Spleen (tissue), 11 donors: ENCODE measurements at regions not wholly inside any gene's neighbourhood (a gene's known extent, or its start where the extent isn't known, plus 50 kb on each side); places are given as distances from the start of the nearest gene placed in this dataset.

ENCODE experiments used
- DNase-seq: peaks from one replicate; pipeline ENCODE4 v3.0.0-alpha.2; 2020
- H3K27ac ChIP-seq, 8 donors: fragments of 200-600 bp; sonication (generic) in 7 of 8; 1 replicate in 4 of 8; 2 replicates in 4 of 8; pipeline versions ENCODE4 v1.5.0 to v1.8.0; 2016 to 2021; ENCODE audit warnings: inconsistent platforms in 4 of 8, mild to moderate bottlenecking in 4 of 8, moderate library complexity in 1 of 8
- H3K27me3 ChIP-seq, 7 donors: fragments of 200-600 bp; sonication (generic) in 6 of 7; replicated peaks in 1 of 7; 1 replicate in 4 of 7; 2 replicates in 3 of 7; pipeline versions ENCODE4 v1.5.0 to v1.8.0; 2016 to 2021; ENCODE audit warnings: inconsistent platforms in 3 of 7, mild to moderate bottlenecking in 1 of 7
- H3K36me3 ChIP-seq, 6 donors: fragments of 200-600 bp; sonication (generic) in 5 of 6; 1 replicate in 4 of 6; 2 replicates in 2 of 6; pipeline versions ENCODE4 v1.5.0 to v1.8.0; 2016 to 2021; ENCODE audit warnings: inconsistent platforms in 2 of 6
- H3K4me1 ChIP-seq, 6 donors: fragments of 200-600 bp; sonication (generic) in 5 of 6; 1 replicate in 3 of 6; 2 replicates in 3 of 6; pipeline versions ENCODE4 v1.5.0 to v1.8.0; 2016 to 2021; ENCODE audit warnings: inconsistent platforms in 3 of 6
- H3K4me3 ChIP-seq, 8 donors: fragments of 200-600 bp; sonication (generic) in 7 of 8; 1 replicate in 4 of 8; 2 replicates in 4 of 8; pipeline versions ENCODE4 v1.5.0 to v1.8.0; 2016 to 2021; ENCODE audit warnings: inconsistent platforms in 4 of 8, mild to moderate bottlenecking in 4 of 8, moderate library complexity in 2 of 8
- H3K9me3 ChIP-seq, 8 donors: fragments of 200-600 bp; sonication (generic) in 7 of 8; 1 replicate in 4 of 8; 2 replicates in 4 of 8; pipeline versions ENCODE4 v1.5.0 to v1.8.0; 2016 to 2021; ENCODE audit warnings: inconsistent platforms in 4 of 8
- CTCF ChIP-seq, 11 experiments: fragments of 200-600 bp in 7 of 11; fragments of 450-650 bp in 4 of 11; sonication (generic) in 4 of 11; IDR thresholded peaks in 8 of 11; conservative IDR thresholded peaks in 3 of 11; 1 replicate in 7 of 11; 2 replicates in 4 of 11; pipeline versions ENCODE4 v1.4.0 to v1.8.0; 2016 to 2021; ENCODE audit warnings: antibody characterized with exemption in 11 of 11, inconsistent platforms in 4 of 11, mild to moderate bottlenecking in 1 of 11
- POLR2A ChIP-seq, 3 donors: fragments of 450-650 bp; IDR thresholded peaks; one replicate each; pipeline ENCODE4 v1.5.1; 2017; ENCODE audit warnings: antibody characterized with exemption in 3 of 3, mild to moderate bottlenecking in 1 of 3
- POLR2AphosphoS5 ChIP-seq, 3 donors: sonication (generic); formaldehyde crosslinking; IDR thresholded peaks; one replicate each; pipeline ENCODE4 v1.5.1; 2017; ENCODE audit warnings: antibody characterized with exemption in 3 of 3
- WGBS, 5 donors: extraction: QIAGEN DNeasy Blood & Tissue Kit in 3 of 5; methylation state at CpG; one replicate each; pipeline versions ENCODE4 v1.1.5 to v1.1.7; 2013 to 2018; 5-methylcytosine and 5-hydroxymethylcytosine counted together
- intact Hi-C: fragments of 100-400 bp; cut with DNase I; formaldehyde crosslinking; loops from one replicate; pipeline ENCODE4 v1.15.0; 2023; ENCODE audit warnings: low total_unique reads
- donor health status: healthy with polysubstance abuse.
- donor health status: DM: no; HTN: no; CAD: no; lungs with moderate emphysema.
- donor health status: DM: no; HTN: no; CAD: no.
- donor health status: Bipolar disorder and iron deficiency.
- donor health status: healthy.
- donor health status: DM: no; HTN: no; CAD: no.
- donor health status: DM: yes; HTN: yes; CAD: no.

GRCh38 chr16:80489173-80489572, 51.6 kb upstream of the DYNLRB2 start:
- TF ChIP-seq POLR2AphosphoS5 (IDR thresholded peaks at IDR 0.05) (no peak), POLR2A (IDR thresholded peaks at IDR 0.05) (no peak), CTCF (IDR thresholded peaks at IDR 0.05 in 8 of 11, conservative IDR thresholded peaks at IDR 0.05 in 3 of 11) (no peak)
- DNase-seq = no peak
- Histone ChIP-seq H3K36me3 (no peaks in the 10 kb centered on the region), H3K4me1 (no peaks in the 10 kb centered on the region), H3K9me3 (no peaks in the 10 kb centered on the region), H3K27me3 (peaks cover 0 to 12% (median 0%) of the 10 kb centered on the region in 7 donors), H3K27ac (no peak overlapping the region), H3K4me3 (no peak overlapping the region)
- intact Hi-C loops = no loop called here
- 91 to 100% (median 95%) methylated on average over 1 of the region's 1 CpG for WGBS, 5 donors

GRCh38 chr16:80488167-80488566, 52.6 kb upstream of the DYNLRB2 start:
- Histone ChIP-seq H3K36me3 (no peaks in the 10 kb centered on the region), H3K27me3 (peaks cover 0 to 12% (median 0%) of the 10 kb centered on the region in 7 donors), H3K27ac (no peak overlapping the region), H3K4me3 (no peak overlapping the region), H3K4me1 (no peaks in the 10 kb centered on the region), H3K9me3 (no peaks in the 10 kb centered on the region)
- DNase-seq = no peak
- WGBS, 5 donors = 54 to 93% (median 85%) methylated on average over 2 of the region's 2 CpGs
- intact Hi-C loops = no loop called here
- TF ChIP-seq CTCF (IDR thresholded peaks at IDR 0.05 in 8 of 11, conservative IDR thresholded peaks at IDR 0.05 in 3 of 11) (no peak), POLR2A (IDR thresholded peaks at IDR 0.05) (no peak), POLR2AphosphoS5 (IDR thresholded peaks at IDR 0.05) (no peak)

- Histone ChIP-seq H3K9me3 (no peaks in the 10 kb centered on the region), H3K27ac (no peak overlapping the region), H3K27me3 (peaks cover 0 to 7% (median 0%) of the 10 kb centered on the region in 7 donors), H3K4me3 (no peak overlapping the region), H3K4me1 (no peaks in the 10 kb centered on the region), H3K36me3 (no peaks in the 10 kb centered on the region)
- TF ChIP-seq POLR2A (IDR thresholded peaks at IDR 0.05) = no peak
- TF ChIP-seq CTCF (IDR thresholded peaks at IDR 0.05 in 8 of 11, conservative IDR thresholded peaks at IDR 0.05 in 3 of 11) = no peak
- TF ChIP-seq POLR2AphosphoS5 (IDR thresholded peaks at IDR 0.05) = no peak
- intact Hi-C loops = no loop called here
- 85 to 87% (median 86%) methylated on average over 4 of the region's 4 CpGs for whole genome bisulfite sequencing, 5 donors
- no peak for DNase-seq
Measured at GRCh38 chr16:80480664-80481063, 60.1 kb upstream of the DYNLRB2 start.

- TF ChIP-seq POLR2A (IDR thresholded peaks at IDR 0.05) (no peak), POLR2AphosphoS5 (IDR thresholded peaks at IDR 0.05) (no peak)
- 83 to 94% (median 89%) methylated on average over 2 of the region's 2 CpGs for WGBS, 5 donors
- H3K4me1 ChIP-seq = no peaks in the 10 kb centered on the region
- no peaks in the 10 kb centered on the region for H3K27me3 ChIP-seq
- H3K27ac ChIP-seq = no peak overlapping the region
- DNase-seq = no peak
- no peaks in the 10 kb centered on the region for H3K9me3 ChIP-seq
- intact Hi-C loops = no loop called here
- no peaks in the 10 kb centered on the region for H3K36me3 ChIP-seq
- no peak overlapping the region for H3K4me3 ChIP-seq
Measured at GRCh38 chr16:80477838-80478237, 63.0 kb upstream of the DYNLRB2 start.

- intact Hi-C loops = no loop called here
- 87 to 92% (median 91%) methylated on average over 8 of the region's 8 CpGs for WGBS, 5 donors
- no peak overlapping the region for H3K4me3 ChIP-seq
Measured at GRCh38 chr16:80468029-80468428, 72.8 kb upstream of the DYNLRB2 start.

More at GRCh38 chr16:80468029-80468428, 72.8 kb upstream of the DYNLRB2 start:
- Histone ChIP-seq H3K9me3 (no peaks in the 10 kb centered on the region), H3K36me3 (no peaks in the 10 kb centered on the region), H3K27me3 (peaks cover 0 to 37% (median 0%) of the 10 kb centered on the region in 7 donors), H3K27ac (no peak overlapping the region), H3K4me1 (peaks cover 0 to 9% (median 6%) of the 10 kb centered on the region in 6 donors)
- no peak for TF ChIP-seq CTCF (IDR thresholded peaks at IDR 0.05 in 8 of 11, conservative IDR thresholded peaks at IDR 0.05 in 3 of 11)
- no peak for TF ChIP-seq POLR2AphosphoS5 (IDR thresholded peaks at IDR 0.05)
- no peak for TF ChIP-seq POLR2A (IDR thresholded peaks at IDR 0.05)
- DNase-seq = no peak
